NCI-H1694 (cell line): ENCODE measurements at regions not wholly inside any gene's neighbourhood (a gene's known extent, or its start where the extent isn't known, plus 50 kb on each side); places are given as distances from the start of the nearest gene placed in this dataset.

Source experiments
- DNase-seq: peaks from one replicate; lab custom pipeline; 2025; lab: John Stamatoyannopoulos, UW

DNA sequence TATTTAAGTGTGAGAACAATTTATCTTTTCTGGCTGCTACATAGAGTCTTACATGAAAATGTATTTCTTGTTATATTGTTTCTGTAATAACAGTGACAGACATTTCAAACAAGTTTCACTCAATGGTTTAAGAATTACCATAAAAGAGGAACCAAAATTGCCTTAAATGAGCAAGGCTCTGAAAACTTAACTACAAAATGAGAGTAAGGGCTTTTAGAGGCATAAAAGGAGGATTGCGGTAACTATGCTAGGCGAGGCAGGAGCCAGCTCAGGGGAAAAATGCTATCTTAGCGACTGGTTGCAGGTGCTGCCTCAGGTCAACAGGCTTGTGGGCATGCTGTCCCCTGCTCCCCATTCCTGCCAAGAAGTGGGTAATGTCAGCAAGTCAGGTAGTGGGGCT lies 81.7 kb upstream of the MSI2 start:
- DNase-seq = no peak

DNA sequence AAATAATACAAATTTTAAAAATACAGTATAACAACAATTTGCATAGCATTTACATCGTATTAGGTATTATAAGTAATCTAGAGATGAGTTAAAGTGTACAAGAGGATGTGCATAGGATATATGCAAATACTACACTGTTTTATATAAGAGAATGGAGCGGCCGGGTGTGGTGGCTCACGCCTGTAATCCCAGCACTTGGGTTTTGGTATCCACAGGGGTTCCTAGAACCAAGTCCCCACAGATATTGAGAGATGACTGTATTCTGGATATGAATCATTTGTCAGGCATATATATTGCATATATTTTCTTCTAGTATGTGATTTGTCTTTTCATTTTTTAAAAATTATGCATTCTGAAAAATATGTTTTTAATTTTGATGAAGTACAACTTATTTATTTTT lies 77.5 kb upstream of the MSI2 start:
- DNase-seq = no peak

DNA sequence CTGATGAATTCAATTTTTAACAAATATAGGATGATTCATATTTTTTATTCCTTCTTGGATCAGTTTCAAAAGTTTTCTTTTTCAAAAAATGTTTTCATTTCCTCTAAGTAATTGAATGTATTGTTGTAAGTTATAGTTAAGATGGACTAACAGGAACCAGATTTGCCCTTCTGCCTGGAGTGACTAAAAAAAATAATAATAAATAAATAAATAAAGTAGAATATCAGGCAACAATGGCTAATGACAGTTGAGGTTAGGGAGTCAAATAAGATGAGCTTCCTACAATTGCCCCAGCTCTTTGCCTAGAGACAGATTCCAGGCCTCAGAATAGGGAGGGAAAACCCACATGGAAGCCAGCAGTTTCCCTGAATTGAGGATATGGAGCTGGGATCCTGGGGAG lies 73.7 kb upstream of the MSI2 start:
- no peak for DNase-seq

DNA sequence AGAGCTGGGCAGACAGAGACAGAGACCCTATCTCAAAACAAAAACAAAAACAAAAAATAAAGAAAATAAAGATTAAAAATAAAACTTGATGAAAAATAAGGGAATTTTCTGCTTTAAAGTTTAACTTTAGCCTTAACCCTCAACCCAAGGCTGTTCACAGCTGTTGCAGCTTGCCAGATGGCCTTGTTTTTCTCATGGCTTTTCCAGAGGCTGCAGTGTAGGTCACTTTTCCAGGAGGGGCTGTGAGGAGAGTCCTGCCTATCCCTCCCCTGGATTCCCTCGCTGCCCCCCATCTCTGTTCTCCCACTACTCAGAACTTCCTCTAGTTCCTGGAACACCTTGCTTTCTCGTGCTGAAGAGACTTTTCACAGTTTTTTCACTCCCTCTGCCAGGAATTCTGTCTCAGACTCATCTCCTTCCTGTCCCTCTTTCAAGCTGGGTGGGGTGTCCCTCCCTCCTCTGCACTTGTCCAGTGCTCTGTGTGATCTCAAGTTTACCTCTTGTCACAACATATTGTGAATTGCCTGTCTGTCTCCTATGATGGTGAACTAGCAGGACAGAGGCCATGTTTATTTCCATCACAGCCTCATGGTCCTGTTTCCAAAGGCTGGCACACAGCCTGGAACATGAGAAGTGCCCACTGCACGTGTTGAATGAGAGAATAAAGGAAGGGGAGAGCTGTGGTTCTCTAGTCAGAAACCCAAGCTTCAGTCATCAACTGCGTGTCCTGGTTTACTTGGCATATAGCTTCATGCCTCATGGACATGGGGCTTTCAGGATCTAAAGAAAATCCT lies 69.9 kb upstream of the MSI2 start:
- DNase-seq = peak; percentile 42

DNA sequence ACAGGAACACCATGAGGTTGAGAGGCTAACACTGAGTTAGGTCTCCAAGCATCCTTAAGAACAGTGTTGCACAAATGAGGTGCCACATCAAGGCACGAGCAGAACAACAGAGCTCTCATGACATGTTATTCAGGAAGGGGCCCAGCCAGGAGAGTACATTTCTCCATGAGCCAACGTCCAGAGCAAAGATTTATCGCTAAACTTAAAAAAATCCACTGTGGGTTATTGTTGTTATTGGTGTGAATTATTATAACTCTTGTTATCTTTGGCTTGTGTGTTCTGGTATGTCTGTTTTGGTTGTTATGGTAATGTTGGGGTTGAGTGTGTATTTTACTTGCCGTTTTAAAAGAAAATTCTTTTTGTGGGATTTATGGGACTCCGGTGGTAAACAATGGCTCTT lies 68.9 kb upstream of the MSI2 start:
- DNase-seq = no peak

DNA sequence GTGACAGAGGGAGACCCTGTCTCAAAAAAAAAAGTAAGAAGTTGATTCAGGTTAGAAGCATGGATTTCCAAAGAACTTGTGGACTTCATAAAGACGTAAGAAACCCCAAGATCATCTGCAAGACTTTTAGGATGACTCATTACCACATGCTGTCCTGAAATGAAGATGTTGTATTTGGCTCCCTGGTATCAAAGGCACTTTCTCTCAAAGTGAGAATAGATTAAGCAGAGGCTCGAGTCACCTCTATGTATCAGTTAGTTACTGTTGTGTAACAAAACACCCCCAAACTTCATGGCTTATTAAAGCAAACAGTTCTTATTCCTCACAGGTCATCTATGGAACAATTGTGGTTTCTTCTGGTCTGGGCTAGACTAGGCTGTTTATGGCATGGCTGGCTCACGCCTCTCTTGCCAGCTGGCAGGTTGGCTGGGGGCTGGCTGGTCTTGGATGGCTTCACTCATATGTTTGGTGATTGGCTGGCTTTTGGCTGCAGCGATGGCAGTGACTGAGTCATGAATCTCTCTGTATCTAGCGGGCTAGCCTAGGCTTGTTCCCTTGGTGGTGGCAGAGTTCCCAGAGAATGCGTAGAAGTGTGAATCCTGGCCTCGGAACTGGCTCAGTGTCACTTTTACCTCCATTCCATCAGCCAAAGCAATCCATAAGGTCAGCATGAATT lies 60.4 kb upstream of the MSI2 start:
- peak; percentile 72 for DNase-seq

DNA sequence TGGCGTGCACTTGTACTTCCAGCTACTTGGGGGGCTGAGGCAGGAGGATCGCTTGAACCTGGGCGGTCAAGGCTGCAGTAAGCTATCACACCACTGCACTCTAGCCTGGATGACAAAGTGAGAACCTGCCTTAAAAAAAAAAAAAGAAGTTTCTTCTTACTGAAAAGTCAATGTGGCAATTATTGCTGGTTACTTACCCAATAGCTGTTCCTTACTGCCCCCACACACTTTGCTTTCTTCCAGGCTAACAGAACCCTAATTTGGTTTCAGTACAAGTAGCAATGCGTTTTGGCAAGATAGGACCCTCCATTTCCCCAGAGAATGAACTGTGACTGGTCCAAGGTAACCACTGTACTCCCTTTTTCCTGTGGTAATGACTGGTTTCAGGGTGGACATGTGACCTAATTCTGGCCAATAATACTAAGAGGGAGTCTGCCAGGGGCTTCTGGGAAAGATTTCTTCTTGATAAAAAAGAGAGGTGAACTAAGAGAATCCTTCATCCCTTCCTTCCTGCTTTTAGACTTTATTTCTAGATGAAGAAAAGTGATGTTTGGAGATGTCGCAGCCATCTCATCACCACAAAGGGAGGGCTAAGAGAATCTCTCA lies 58.8 kb upstream of the MSI2 start:
- no peak for DNase-seq

DNA sequence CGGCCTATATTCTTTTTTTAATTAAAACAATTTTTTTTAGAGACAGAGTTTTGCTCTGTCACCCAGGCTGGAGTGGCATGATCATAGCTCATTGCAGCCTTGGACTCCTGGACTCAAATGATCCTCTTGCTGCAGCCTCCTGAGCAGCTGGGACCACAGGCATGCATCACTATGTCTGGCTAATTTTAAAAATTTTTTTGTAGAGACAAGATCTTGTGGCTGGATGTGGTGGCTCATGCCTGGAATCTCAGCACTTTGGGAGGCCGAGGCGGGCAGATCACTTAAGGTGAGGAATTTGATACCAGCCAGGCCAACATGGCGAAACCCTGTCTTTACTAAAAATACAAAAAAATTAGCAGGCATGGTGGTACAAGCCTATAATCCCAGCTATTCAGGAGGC lies 54.8 kb upstream of the MSI2 start:
- DNase-seq = no peak

DNA sequence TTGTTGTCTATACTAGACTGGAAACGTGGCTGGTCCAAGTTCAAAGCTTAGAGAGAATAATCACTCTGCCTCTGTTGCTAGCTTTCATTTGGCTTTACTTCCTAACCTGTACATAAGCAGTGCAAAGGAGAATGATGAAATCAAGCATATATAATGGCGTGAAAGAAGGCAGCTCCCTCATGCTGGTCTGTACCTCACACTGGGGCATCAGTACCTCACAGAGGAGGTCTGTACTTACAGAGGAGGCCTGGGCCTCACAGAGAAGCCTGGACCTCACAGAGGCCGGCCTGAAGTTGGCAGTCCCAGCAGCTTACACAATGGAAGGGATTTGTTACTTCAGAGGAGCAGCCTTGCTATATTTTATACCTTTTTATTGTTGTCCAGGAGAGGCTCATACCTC lies 53.3 kb upstream of the MSI2 start:
- DNase-seq = no peak
